ENCODE measurements at regions not wholly inside any gene's neighbourhood (a gene's known extent, or its start where the extent isn't known, plus 50 kb on each side); places are given as distances from the start of the nearest gene placed in this dataset.

GRCh38 chr3:10743366-10744097, 72.5 kb upstream of the SLC6A11 start:
- no peak for DNase-seq

DNA sequence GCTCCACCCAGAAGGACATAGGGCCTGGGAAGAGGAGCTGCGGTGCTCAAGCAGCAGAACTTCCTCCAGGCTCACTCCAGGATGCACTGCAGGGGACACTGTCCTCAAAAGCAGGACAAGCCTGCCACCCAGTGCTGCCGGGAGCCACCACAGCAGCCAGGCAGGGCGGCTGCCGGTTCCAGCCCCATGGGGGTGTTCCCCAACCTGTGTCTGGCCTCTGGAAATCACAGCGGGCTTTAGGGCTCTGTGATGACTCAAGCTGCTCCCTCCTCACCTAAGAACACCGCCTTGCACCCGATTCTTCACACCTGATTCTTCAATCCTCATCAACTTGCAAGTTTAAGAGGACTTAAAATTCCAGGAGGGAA, 71.9 kb upstream of the SLC6A11 start:
- no peak for DNase-seq

DNA sequence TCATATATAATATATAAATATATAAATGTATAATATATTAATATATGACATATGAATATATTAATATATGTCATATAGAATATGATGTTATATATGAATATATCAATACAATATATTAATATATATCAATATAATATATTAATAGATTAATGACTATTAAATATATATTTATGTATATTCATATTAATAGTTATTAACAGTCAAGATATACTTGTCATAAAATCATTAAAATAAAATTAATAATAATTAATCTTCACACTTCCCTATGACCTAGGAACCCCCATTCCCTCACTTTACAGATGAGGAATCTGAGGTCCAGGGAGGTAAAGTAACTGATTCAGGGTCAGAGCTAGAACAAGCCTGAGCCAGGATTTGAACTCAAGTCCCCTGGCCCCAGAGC, 70.6 kb upstream of the SLC6A11 start:
- no peak for DNase-seq

- DNase-seq: no peak
Observed at GRCh38 chr3:10746001-10746400, 70.0 kb upstream of the SLC6A11 start.

- DNase-seq: no peak
Observed at GRCh38 chr3:10746684-10747083, 69.3 kb upstream of the SLC6A11 start.

DNA sequence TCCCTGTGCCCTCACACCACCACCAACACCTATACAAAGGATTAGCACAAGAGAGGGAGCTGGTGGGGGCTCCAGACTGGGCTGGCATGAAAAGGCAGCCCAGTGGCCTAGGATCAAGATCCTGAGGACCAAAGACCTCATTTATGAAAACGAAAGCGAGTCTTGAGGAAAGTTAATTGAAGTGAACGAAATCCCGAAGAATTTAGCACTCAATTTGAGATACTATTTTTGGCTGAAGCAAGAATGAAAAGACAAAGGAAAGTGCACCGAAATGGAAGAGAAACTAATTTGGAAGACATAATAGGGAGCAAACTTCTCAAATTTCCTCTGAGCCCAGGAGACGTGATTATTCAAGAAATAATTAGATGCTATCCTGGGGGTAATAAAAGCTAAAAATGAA, 68.7 kb upstream of the SLC6A11 start:
- no peak for DNase-seq

DNA sequence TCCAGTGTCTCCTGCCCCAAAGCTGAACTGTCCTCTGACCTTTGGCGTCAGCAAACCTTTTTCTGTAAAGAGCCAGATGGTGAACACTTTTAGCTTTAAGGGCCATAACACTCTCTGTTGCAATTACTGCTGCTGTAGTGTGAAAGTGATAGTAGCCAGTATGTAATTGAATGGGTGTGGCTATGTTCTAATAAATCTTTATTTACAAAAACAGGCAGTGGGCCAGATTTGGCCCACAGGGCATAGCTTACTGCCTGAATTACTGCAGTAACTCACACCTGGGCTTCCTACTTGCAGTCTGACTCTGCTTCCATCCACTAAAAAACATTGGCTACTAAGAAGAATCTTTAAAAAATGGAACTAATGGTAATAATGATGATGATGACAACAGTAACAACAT, 68.0 kb upstream of the SLC6A11 start:
- DNase-seq: no peak

GRCh38 chr3:10753964-10754363, 62.1 kb upstream of the SLC6A11 start:
- DNase-seq: no peak

- DNase-seq: no peak
Observed at GRCh38 chr3:10756546-10756945, 59.5 kb upstream of the SLC6A11 start.

- no peak for DNase-seq
Observed at GRCh38 chr3:10757021-10757820, 58.8 kb upstream of the SLC6A11 start.

DNA sequence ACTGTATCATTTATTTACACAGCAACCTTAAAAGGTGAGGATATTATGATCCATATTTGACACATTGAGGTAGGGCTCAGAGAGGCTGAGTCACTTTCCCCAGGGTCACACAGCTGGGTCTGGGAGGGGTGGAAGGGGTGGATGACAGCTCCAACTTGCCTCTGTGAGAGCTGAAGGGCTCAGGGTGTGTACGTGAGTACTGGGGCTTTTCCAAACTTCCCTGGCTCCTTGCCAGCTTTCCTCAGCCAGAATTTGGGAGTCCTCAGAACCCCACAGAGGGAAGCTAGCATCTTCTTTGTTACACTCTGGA, 58.3 kb upstream of the SLC6A11 start:
- no peak for DNase-seq

DNA sequence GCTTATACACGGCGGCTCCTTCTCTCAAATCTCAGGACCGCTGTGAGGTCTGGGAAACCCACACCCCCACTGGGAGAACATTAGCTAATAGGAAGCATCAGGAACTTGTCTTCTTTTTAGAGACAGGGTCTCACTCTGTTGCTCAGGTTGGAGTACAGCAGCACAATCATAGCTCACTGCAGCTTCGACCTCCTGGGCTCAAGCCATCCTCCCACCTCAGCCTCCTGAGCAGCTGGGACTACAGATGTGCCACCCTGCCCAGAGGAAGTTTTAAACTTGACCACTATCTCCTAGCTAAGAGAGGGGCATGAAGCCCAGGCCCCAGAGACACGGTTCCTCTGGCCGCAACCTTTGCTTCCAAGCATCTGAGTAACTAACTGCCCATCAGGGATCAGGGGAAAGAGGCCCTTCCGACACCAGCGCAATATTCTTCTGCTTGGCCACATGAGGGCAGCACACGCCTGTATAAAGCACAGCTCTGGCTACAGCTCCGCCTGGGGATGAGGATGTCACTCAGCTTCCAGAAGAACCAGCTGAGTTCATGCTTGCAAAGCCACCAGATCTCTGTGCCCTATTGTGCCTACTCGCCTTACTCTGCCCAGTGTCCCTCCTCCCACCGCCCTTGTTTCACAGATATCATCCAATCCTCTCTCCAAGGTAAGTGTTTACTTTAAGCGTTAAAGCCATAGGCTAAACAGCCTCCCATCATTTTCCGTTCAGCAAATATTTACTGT, 57.6 kb upstream of the SLC6A11 start:
- peak; percentile 58 for DNase-seq

DNA sequence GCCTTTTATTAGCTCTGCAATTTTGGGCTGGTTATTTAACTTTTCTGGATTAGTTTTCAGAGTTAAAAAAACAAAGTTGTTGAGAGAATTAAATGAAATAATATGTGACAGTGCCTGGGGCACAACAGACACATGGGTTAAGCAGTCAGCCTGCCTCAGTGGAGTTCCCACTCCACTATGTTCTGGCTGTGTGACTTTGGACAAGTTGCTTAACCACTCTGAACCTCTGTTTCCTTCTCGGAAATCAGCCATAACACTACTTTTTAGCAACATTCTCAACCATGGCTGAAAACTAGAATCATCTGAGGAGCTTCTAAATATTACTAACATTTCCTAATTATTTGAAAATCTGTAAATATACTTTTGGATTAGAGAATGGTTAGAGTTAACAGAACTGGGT, 56.5 kb upstream of the SLC6A11 start:
- no peak for DNase-seq

- no peak for DNase-seq
Observed at GRCh38 chr3:10760199-10760598, 55.8 kb upstream of the SLC6A11 start.

DNA sequence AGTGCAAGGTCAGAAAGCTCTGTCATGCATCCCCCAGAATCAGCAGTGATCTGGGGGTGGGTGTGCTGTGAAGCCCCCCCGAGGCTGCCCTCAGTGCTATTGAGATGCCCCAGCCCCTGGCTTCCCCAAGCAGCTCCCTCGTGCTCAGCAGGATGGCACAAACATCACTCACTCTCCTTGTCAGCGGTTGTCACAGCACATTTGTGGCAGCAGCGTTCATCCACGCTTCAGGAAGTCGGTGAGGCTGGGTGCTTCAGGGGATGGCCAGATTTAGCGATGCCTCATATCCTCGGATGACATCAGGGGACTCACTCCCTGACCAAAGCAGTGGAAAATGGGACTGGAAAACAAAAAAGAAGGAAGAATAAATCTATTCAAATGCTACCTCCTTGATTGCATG, 54.4 kb upstream of the SLC6A11 start:
- DNase-seq: no peak

DNA sequence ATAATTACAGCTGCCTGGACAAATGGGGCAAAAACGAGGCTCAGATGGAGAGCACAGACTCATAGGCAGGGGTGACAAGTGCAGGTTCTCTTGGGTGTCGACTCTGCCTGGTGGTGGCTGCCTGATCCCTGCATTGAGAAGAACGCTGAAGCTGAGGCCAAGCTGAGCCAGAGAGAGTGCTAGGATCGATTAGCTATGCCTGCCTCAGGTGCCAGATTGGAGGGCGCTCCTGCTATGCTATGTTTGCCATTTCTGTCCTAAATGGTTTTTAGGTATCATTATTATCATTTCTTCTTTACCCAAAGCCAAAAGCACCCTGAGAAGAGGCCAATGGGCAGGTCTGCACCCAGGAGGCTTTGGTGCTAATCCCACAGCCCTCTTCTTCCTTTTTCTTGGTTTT, 53.9 kb upstream of the SLC6A11 start:
- DNase-seq: no peak

GRCh38 chr3:10762611-10763247, 53.3 kb upstream of the SLC6A11 start:
- no peak for DNase-seq

GRCh38 chr3:10763248-10763620, 52.8 kb upstream of the SLC6A11 start:
- no peak for DNase-seq

- no peak for DNase-seq
Observed at GRCh38 chr3:10763817-10764258, 52.2 kb upstream of the SLC6A11 start.

DNA sequence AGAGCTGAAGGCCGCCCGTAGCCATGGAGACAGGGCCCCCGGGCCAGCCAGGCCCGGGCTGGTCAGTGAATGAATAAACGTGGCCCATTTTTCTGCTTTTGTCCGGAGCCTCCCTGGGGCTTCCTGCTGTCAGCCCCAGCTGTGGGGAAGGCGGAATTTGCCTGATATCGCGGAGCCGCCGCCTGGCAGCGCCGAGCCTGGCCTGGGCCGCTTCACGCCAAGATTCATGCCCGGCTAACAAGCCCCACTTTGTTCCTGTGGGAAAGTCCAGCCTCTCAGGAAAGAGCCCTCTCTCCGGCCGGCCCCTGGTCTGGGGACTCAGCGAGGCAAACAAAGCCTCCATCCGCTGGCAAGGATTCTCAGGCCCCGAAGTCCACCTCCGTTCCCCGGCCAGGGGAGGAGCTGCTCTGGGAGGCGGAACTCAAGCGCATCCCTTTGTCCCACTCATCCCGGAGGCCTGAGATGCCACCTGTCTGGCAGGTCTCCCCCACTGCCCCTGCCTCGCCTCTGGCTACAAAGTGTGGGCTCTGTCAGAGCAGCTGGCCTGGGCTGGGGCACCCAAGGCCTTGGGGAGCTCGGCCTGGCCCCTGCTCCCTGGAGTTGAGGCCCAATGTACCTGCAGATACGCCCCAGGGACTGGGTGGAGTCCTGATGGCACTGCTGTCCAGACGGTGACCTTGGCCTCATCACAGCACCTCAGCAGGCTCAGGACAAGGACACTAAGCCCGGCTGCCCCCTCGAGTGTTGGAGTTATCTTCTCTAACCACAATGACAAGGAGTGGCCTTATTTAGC, 51.6 kb upstream of the SLC6A11 start:
- no peak for DNase-seq

DNA sequence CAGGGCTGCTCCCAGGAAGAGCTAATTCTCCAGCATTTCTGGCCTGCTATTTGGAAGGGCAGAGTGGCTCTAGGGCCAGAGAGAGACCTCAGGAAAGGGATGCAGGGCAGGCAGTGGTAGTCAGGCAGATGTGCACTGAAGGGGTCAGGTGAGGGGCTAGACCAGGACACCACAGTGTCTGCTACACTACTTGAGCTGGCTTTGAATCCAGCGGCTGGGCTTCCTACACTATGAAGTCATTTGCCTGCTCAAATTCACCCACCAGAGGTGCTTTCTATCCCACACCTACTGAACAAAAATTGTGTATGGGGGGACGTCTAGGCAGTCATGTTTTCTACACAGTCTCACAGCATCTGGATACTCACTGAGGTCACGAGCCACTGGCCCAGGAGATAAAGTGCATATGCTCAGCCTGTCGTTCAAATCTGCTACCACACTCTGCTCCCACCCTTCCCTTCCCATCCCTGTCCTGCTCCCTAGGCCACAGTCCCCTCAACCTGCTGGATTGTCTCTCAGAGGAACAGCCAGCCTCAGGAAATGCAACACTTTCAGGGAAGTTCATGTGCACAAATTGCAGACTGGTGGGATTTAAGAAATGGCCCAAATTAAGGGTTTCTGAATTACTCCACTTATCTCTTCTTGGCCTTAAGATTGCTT, 49.9 kb upstream of the SLC6A11 start:
- DNase-seq: no peak

Measured in activated CD4-positive, CD25-positive, alpha-beta regulatory T cell treated with anti-CD3 and anti-CD28 coated beads, Interleukin-2, amount 50 U/mL, for 72 hours (primary cell).